GM12801 (cell line): ENCODE measurements at regions not wholly inside any gene's neighbourhood (a gene's known extent, or its start where the extent isn't known, plus 50 kb on each side); places are given as distances from the start of the nearest gene placed in this dataset.

Experiments
- TF ChIP-seq, protein P1 (sequence below): IDR thresholded peaks from one replicate; pipeline ENCODE4 v1.5.1; 2011; ENCODE audit warnings: control low read depth; ENCODE audit not compliant: insufficient read length; ENCODE audit errors: extremely low read depth

DNA sequence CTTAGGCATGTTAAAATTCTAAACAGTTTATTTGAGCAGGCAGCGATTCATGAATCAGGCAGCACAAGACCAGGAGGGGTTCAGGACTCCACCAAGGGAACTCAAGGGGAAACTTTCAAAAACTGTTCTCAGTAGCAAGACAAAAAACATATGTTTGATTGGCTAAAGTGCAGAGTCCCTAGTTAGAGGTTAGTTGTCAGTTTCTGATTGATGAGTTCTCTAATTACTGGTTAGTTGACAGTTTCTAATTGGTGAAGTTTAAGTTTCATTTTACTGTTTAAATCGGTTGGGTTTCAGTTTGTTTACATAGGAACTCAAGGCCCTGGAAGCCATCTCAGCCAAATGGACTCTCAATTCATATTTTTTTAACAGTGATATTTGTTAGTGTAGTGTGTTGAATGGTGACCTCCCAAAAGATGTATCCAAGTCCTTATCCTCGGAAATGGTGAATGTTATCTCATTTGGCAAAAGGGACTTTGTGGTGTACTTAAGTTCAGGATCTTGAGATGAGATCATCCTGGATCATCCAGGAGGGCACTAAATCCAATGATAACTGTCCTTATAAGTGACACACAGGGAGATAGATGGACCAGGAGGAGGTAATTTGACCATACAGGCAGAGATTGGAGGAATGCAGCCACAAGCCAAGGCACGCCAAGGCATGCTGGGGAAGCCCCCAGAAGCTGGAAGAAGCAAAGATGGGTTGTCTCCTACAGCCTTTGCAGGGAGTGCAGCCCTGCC lies 219.2 kb upstream of the RAI14 start:
- TF ChIP-seq, protein P1, sequence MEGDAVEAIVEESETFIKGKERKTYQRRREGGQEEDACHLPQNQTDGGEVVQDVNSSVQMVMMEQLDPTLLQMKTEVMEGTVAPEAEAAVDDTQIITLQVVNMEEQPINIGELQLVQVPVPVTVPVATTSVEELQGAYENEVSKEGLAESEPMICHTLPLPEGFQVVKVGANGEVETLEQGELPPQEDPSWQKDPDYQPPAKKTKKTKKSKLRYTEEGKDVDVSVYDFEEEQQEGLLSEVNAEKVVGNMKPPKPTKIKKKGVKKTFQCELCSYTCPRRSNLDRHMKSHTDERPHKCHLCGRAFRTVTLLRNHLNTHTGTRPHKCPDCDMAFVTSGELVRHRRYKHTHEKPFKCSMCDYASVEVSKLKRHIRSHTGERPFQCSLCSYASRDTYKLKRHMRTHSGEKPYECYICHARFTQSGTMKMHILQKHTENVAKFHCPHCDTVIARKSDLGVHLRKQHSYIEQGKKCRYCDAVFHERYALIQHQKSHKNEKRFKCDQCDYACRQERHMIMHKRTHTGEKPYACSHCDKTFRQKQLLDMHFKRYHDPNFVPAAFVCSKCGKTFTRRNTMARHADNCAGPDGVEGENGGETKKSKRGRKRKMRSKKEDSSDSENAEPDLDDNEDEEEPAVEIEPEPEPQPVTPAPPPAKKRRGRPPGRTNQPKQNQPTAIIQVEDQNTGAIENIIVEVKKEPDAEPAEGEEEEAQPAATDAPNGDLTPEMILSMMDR: no peak

DNA sequence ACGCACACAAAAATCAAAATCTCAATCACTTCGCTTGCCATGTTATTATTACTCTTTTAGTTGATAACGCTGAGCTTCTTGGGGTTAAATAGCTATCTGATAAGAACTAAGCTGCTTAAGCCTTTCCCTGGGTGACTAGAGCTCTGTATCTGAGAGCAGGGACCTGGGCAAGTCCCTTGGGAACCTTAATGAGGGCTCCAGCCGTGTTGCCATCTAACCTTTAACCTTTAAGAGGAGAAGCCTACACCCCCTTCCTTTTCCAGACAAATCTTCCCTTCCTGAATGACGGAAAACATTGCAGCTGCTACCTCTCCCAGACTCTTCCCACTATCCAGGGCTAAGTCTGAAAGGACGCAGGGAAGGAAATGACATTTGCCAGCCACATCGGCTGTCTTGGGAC lies 216.5 kb upstream of the RAI14 start:
- TF ChIP-seq, protein P1: no peak

DNA sequence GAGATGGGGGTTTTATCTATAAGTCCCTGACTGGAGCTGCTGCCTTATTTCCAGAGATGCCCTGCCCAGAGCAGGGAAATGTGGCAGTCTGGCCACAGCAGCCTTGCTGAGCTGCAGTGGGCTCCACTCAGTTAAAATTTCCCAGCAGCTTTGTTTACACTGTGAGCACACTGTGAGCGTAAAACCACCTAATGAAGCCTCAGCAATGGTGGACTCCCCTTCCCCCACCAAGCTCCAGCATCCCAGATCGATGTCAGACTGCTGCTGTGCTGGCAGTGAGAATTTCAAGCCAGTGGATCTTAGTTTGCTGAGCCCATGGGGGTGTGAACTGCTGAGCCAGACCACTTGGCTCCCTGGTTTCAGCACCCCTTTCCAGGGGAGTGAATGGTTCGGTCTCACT lies 208.7 kb upstream of the RAI14 start:
- TF ChIP-seq, protein P1: no peak

DNA sequence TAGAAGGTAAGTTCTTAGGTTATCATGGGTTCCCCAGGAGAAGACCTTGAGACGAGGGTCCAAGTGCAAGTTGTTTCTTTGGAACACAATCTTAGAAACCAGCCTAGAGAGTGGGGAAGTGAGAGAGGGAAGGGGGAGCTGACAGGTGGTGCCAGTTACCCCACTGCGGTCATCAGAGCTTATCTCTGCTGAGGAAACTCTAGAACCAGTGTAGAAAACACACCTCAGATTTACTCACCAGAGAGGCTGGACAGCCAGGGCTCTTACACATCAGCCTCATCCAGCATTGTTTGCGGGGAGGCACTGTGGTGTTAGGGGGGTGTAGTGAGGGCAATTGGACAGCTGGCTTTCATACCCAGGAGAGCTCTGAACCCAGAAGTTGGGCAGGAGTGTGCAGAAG lies 206.5 kb upstream of the RAI14 start:
- TF ChIP-seq, protein P1: no peak

DNA sequence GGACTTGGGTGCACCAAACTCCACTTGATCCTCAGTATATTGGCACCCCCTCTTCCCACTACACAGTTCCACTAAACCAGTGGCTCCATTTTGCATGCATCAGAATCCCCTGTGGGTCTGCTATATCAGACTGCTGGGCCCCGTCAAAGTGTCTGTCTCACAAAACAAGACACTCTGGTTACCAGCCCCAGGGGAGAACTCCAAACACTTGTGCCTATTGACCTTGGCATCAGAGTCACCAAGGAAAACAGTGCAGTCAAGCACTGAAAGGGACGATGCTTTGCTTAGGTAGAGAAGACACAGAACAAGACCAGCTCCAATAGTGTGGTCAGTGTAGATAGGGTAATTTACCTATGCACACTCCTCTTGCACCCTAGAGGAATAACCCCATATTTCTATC lies 205.8 kb upstream of the RAI14 start:
- TF ChIP-seq, protein P1: no peak

DNA sequence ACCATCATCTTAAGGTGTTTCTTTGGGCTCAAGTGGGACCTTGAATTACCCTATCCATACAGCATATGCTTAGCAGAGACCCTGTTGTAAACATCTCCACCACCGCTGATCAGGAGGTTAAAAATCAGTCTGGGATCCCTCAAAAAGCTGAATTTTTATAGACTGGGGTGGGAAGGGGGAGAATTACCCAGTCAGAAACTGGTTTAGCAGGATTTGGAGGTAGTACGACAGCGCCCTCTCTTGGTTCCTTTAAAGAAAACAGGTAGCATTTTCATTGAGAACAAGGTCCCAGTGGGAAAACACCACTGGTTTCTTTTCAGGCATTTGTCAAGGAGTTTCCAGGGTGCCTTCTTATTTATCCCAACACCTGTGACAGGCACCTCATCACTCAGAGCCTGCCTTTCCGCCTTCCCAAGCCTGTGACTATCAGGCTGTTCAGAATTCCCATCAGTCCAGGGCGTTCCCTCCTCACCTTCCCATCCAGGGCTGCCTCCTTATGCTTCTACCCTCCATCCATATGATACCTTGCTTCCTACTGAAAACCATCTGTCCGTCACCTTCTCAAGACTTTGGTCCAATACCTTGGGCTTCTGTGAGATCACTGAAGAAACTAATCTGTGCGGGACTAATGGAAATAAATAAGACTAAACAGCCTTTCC lies 203.8 kb upstream of the RAI14 start:
- TF ChIP-seq, protein P1: no peak

DNA sequence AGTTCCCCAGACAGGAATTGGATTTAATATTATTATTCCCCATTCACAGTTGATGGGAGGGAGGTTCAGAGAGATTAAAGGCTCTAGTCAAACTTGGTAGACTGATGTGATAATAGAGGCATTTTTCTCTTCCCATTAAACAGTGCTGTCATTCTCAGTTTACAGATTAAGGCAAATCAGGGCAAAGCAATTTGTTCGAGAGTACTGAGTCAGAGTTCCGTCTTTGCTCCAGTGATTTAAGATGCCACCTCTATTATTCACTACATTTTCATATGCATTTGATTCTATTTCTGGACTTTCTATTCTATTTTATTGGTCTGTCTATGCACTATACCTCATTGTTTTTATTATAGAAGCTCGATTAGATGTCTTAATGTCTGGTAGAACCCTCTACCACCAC lies 201.0 kb upstream of the RAI14 start:
- TF ChIP-seq, protein P1: no peak
